H1 (cell line): ENCODE measurements at regions not wholly inside any gene's neighbourhood (a gene's known extent, or its start where the extent isn't known, plus 50 kb on each side); places are given as distances from the start of the nearest gene placed in this dataset.

Source experiments
- ASH2L ChIP-seq: fragments of 200-600, 300-600 bp; sonication (generic); IDR thresholded peaks from one replicate; pipeline ENCODE4 v1.7.1; 2017; ENCODE audit warnings: low read length
- CEBPB ChIP-seq: IDR thresholded peaks from 2 replicates; pipeline ENCODE4 v1.6.1; 2012; ENCODE audit warnings: low read depth, low read length
- CHD1 ChIP-seq: IDR thresholded peaks from 2 replicates; pipeline ENCODE4 v1.6.1; 2012; ENCODE audit warnings: low read depth, low read length, improper control_type of control experiment
- POLR2AphosphoS5 ChIP-seq: IDR thresholded peaks from 2 replicates; pipeline ENCODE4 v1.6.1; 2011; ENCODE audit warnings: low read depth, low read length
- RNF2 ChIP-seq: fragments of 200-900, 300-1000 bp; sonication (generic); IDR thresholded peaks from 2 replicates; pipeline ENCODE4 v1.7.1; 2016; ENCODE audit warnings: borderline replicate concordance, low read depth, mild to moderate bottlenecking, antibody characterized with exemption, low read length; ENCODE audit not compliant: poor library complexity, severe bottlenecking; ENCODE audit errors: missing control alignments
- SP1 ChIP-seq: IDR thresholded peaks from 2 replicates; pipeline ENCODE4 v1.6.1; 2011; ENCODE audit warnings: low read depth, low read length
- TF ChIP-seq, protein P1 (sequence below): fragments of 300-600 bp; sonication (generic); IDR thresholded peaks from 2 replicates; pipeline ENCODE4 v1.7.1; 2012; ENCODE audit warnings: low read length, moderate library complexity, mild to moderate bottlenecking, inconsistent platforms; ENCODE audit not compliant: insufficient replicate concordance

DNA sequence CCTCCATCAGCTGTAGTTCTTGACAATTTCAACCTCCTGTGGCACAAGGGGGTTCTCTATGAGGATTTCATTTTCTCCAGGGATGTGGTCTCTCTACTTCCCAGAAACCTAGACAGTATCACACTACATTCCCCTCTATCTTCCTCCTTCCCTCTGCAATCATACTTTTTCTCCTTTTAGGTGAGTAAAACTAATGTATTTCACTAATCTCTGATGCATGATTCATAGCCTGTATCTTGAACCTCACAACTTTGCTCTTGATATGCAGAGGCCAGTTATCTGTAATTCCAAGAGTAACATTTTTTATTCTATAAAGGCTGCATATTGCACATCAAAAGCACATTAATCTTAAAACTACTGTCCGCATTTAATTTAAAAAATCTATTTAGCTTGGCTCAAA, 449.6 kb downstream of the RFPL4B start (continued):
- TF ChIP-seq, protein P1, sequence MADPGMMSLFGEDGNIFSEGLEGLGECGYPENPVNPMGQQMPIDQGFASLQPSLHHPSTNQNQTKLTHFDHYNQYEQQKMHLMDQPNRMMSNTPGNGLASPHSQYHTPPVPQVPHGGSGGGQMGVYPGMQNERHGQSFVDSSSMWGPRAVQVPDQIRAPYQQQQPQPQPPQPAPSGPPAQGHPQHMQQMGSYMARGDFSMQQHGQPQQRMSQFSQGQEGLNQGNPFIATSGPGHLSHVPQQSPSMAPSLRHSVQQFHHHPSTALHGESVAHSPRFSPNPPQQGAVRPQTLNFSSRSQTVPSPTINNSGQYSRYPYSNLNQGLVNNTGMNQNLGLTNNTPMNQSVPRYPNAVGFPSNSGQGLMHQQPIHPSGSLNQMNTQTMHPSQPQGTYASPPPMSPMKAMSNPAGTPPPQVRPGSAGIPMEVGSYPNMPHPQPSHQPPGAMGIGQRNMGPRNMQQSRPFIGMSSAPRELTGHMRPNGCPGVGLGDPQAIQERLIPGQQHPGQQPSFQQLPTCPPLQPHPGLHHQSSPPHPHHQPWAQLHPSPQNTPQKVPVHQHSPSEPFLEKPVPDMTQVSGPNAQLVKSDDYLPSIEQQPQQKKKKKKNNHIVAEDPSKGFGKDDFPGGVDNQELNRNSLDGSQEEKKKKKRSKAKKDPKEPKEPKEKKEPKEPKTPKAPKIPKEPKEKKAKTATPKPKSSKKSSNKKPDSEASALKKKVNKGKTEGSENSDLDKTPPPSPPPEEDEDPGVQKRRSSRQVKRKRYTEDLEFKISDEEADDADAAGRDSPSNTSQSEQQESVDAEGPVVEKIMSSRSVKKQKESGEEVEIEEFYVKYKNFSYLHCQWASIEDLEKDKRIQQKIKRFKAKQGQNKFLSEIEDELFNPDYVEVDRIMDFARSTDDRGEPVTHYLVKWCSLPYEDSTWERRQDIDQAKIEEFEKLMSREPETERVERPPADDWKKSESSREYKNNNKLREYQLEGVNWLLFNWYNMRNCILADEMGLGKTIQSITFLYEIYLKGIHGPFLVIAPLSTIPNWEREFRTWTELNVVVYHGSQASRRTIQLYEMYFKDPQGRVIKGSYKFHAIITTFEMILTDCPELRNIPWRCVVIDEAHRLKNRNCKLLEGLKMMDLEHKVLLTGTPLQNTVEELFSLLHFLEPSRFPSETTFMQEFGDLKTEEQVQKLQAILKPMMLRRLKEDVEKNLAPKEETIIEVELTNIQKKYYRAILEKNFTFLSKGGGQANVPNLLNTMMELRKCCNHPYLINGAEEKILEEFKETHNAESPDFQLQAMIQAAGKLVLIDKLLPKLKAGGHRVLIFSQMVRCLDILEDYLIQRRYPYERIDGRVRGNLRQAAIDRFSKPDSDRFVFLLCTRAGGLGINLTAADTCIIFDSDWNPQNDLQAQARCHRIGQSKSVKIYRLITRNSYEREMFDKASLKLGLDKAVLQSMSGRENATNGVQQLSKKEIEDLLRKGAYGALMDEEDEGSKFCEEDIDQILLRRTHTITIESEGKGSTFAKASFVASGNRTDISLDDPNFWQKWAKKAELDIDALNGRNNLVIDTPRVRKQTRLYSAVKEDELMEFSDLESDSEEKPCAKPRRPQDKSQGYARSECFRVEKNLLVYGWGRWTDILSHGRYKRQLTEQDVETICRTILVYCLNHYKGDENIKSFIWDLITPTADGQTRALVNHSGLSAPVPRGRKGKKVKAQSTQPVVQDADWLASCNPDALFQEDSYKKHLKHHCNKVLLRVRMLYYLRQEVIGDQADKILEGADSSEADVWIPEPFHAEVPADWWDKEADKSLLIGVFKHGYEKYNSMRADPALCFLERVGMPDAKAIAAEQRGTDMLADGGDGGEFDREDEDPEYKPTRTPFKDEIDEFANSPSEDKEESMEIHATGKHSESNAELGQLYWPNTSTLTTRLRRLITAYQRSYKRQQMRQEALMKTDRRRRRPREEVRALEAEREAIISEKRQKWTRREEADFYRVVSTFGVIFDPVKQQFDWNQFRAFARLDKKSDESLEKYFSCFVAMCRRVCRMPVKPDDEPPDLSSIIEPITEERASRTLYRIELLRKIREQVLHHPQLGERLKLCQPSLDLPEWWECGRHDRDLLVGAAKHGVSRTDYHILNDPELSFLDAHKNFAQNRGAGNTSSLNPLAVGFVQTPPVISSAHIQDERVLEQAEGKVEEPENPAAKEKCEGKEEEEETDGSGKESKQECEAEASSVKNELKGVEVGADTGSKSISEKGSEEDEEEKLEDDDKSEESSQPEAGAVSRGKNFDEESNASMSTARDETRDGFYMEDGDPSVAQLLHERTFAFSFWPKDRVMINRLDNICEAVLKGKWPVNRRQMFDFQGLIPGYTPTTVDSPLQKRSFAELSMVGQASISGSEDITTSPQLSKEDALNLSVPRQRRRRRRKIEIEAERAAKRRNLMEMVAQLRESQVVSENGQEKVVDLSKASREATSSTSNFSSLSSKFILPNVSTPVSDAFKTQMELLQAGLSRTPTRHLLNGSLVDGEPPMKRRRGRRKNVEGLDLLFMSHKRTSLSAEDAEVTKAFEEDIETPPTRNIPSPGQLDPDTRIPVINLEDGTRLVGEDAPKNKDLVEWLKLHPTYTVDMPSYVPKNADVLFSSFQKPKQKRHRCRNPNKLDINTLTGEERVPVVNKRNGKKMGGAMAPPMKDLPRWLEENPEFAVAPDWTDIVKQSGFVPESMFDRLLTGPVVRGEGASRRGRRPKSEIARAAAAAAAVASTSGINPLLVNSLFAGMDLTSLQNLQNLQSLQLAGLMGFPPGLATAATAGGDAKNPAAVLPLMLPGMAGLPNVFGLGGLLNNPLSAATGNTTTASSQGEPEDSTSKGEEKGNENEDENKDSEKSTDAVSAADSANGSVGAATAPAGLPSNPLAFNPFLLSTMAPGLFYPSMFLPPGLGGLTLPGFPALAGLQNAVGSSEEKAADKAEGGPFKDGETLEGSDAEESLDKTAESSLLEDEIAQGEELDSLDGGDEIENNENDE: no peak
- TF ChIP-seq ASH2L (no peak), CEBPB (no peak), CHD1 (no peak), POLR2AphosphoS5 (no peak), RNF2 (no peak), SP1 (no peak)
